WTC11 (cell line): ENCODE measurements at regions not wholly inside any gene's neighbourhood (a gene's known extent, or its start where the extent isn't known, plus 50 kb on each side); places are given as distances from the start of the nearest gene placed in this dataset.

ENCODE experiments used
- ATAC-seq: fragments of 200-7000 bp; cut with Tn5 transposase; 2 replicates; pipeline ENCODE4 v1.10.0; 2021; ENCODE audit warnings: mild to moderate bottlenecking, moderate library complexity
- CTCF ChIA-PET: fragments of 300-600 bp; sonication (Branson Sonifier 250); formaldehyde crosslinking; loops from one replicate; lab custom pipeline; 2021; ENCODE audit warnings: antibody characterized with exemption; lab: Charles Lee
- POLR2A ChIA-PET: fragments of 350-600 bp; sonication (Branson Sonifier 250); formaldehyde crosslinking; loops from one replicate; lab custom pipeline; 2021; ENCODE audit warnings: antibody characterized with exemption; lab: Charles Lee
- DNase-seq: peaks from one replicate; pipeline ENCODE4 v3.0.0; 2021; ENCODE audit warnings: low spot score
- H3K27ac Mint-ChIP-seq: 2 replicates; pipeline ENCODE4 v1.8.0; 2021; ENCODE audit warnings: mixed read lengths
- H3K27me3 Mint-ChIP-seq: 2 replicates; pipeline ENCODE4 v1.8.0; 2021; ENCODE audit warnings: low read depth, mild to moderate bottlenecking, moderate library complexity, mixed read lengths
- H3K36me3 Mint-ChIP-seq: 2 replicates; pipeline ENCODE4 v1.8.0; 2021; ENCODE audit warnings: mixed read lengths
- H3K4me1 Mint-ChIP-seq: 2 replicates; pipeline ENCODE4 v1.8.0; 2022; ENCODE audit warnings: mixed read lengths
- H3K4me3 Mint-ChIP-seq: 2 replicates; pipeline ENCODE4 v1.8.0; 2021; ENCODE audit warnings: mild to moderate bottlenecking, moderate library complexity, mixed read lengths
- H3K9me3 Mint-ChIP-seq: 2 replicates; pipeline ENCODE4 v1.8.0; 2021; ENCODE audit warnings: mixed read lengths
- ATF2 ChIP-seq: sonication (generic); formaldehyde crosslinking; IDR thresholded peaks from 2 replicates; pipeline ENCODE4 v1.8.1; 2022; ENCODE audit warnings: low read depth, missing genetic modification reagents, borderline replicate concordance
- CBFB ChIP-seq: sonication (generic); formaldehyde crosslinking; IDR thresholded peaks from 2 replicates; pipeline ENCODE4 v1.8.1; 2022; ENCODE audit warnings: mild to moderate bottlenecking, low read depth, missing genetic modification reagents
- CDX4 ChIP-seq: fragments of 250-450 bp; sonication (Bioruptor Pico); IDR thresholded peaks from 2 replicates; pipeline ENCODE4 v1.9.0; 2021; ENCODE audit warnings: moderate library complexity, mild to moderate bottlenecking, inconsistent platforms, borderline replicate concordance
- CTCF ChIP-seq: fragments of 200-600 bp; IDR thresholded peaks from 2 replicates; pipeline ENCODE4 v1.8.0; 2022; ENCODE audit warnings: antibody characterized with exemption
- E2F5 ChIP-seq: sonication (generic); formaldehyde crosslinking; IDR thresholded peaks from 2 replicates; pipeline ENCODE4 v1.8.1; 2022; ENCODE audit warnings: mild to moderate bottlenecking, moderate library complexity, missing genetic modification reagents
- EMX1 ChIP-seq: fragments of 250-450 bp; sonication (Bioruptor Pico); IDR thresholded peaks from 2 replicates; pipeline ENCODE4 v1.8.0; 2021; ENCODE audit warnings: mild to moderate bottlenecking
- ERG ChIP-seq: fragments of 250-450 bp; sonication (Bioruptor Pico); IDR thresholded peaks from 2 replicates; pipeline ENCODE4 v1.8.0; 2021; ENCODE audit warnings: mild to moderate bottlenecking
- ETV6 ChIP-seq: sonication (generic); formaldehyde crosslinking; IDR thresholded peaks from 2 replicates; pipeline ENCODE4 v1.8.1; 2022; ENCODE audit warnings: mild to moderate bottlenecking, missing genetic modification reagents
- HMGXB4 ChIP-seq: sonication (generic); formaldehyde crosslinking; IDR thresholded peaks from 2 replicates; pipeline ENCODE4 v1.8.1; 2023; ENCODE audit warnings: mild to moderate bottlenecking, moderate library complexity, missing genetic modification reagents
- IRF2 ChIP-seq: sonication (generic); formaldehyde crosslinking; IDR thresholded peaks from 2 replicates; pipeline ENCODE4 v1.8.0; 2022; ENCODE audit warnings: low read depth, missing genetic modification reagents, borderline replicate concordance
- JUN ChIP-seq: sonication (generic); formaldehyde crosslinking; IDR thresholded peaks from 2 replicates; pipeline ENCODE4 v1.8.0; 2023; ENCODE audit warnings: mild to moderate bottlenecking, missing genetic modification reagents
- MXD4 ChIP-seq: fragments of 250-450 bp; sonication (Bioruptor Pico); IDR thresholded peaks from 2 replicates; pipeline ENCODE4 v1.8.0; 2021; ENCODE audit warnings: mild to moderate bottlenecking, moderate library complexity, borderline replicate concordance
- PRDM15 ChIP-seq: sonication (generic); formaldehyde crosslinking; IDR thresholded peaks from 2 replicates; pipeline ENCODE4 v1.8.0; 2022; ENCODE audit warnings: missing genetic modification reagents
- SP1 ChIP-seq: sonication (generic); formaldehyde crosslinking; conservative IDR thresholded peaks from 2 replicates; pipeline ENCODE4 v1.8.1; 2022; ENCODE audit warnings: missing genetic modification reagents
- ZBTB43 ChIP-seq: sonication (generic); formaldehyde crosslinking; IDR thresholded peaks from 2 replicates; pipeline ENCODE4 v1.8.1; 2023; ENCODE audit warnings: mild to moderate bottlenecking, missing genetic modification reagents
- ZNF232 ChIP-seq: sonication (generic); formaldehyde crosslinking; IDR thresholded peaks from 2 replicates; pipeline ENCODE4 v1.8.0; 2022; ENCODE audit warnings: mild to moderate bottlenecking, missing genetic modification reagents
- ZNF281 ChIP-seq: sonication (generic); formaldehyde crosslinking; IDR thresholded peaks from 2 replicates; pipeline ENCODE4 v1.8.0; 2023; ENCODE audit warnings: mild to moderate bottlenecking, missing genetic modification reagents
- ZNF512 ChIP-seq: sonication (generic); formaldehyde crosslinking; IDR thresholded peaks from 2 replicates; pipeline ENCODE4 v1.8.1; 2022; ENCODE audit warnings: missing genetic modification reagents, borderline replicate concordance
- ZNF671 ChIP-seq: fragments of 250-450 bp; sonication (Bioruptor Pico); IDR thresholded peaks from 2 replicates; pipeline ENCODE4 v1.8.0; 2021; ENCODE audit warnings: mild to moderate bottlenecking

GRCh38 chr19:32234663-32235217, 110.7 kb upstream of the ZNF507 start:
- ATAC-seq: no peak
- Mint-ChIP-seq H3K4me1 (no peaks in the 10 kb centered on the region), H3K4me3 (no peak overlapping the region), H3K9me3 (no peaks in the 10 kb centered on the region), H3K36me3 (no peaks in the 10 kb centered on the region), H3K27ac (no peak overlapping the region), H3K27me3 (no peaks in the 10 kb centered on the region)
- CTCF ChIA-PET: no interaction called here
- POLR2A ChIA-PET: no interaction called here
- TF ChIP-seq IRF2 (CRISPR knock-in tag) (no peak), ETV6 (no peak), JUN (CRISPR knock-in tag) (no peak), ERG (CRISPR knock-in tag) (no peak), ZBTB43 (CRISPR knock-in tag) (no peak), EMX1 (CRISPR knock-in tag) (no peak), ZNF671 (CRISPR knock-in tag) (no peak), HMGXB4 (CRISPR knock-in tag) (no peak), CTCF (no peak), CDX4 (CRISPR knock-in tag) (no peak), PRDM15 (CRISPR knock-in tag) (no peak), ZNF512 (CRISPR knock-in tag) (no peak), CBFB (no peak), ZNF232 (CRISPR knock-in tag) (no peak), MXD4 (CRISPR knock-in tag) (no peak), ZNF281 (CRISPR knock-in tag) (no peak), SP1 (no peak), ATF2 (CRISPR knock-in tag) (no peak), E2F5 (CRISPR knock-in tag) (no peak)
- DNase-seq: no peak
